Activated naive CD4-positive, alpha-beta T cell (primary cell): ENCODE measurements at regions not wholly inside any gene's neighbourhood (a gene's known extent, or its start where the extent isn't known, plus 50 kb on each side); places are given as distances from the start of the nearest gene placed in this dataset.

ENCODE experiments used
- DNase-seq, 4 experiments: peaks; one replicate each; lab custom pipeline; 2025; lab: John Stamatoyannopoulos, UW

DNA sequence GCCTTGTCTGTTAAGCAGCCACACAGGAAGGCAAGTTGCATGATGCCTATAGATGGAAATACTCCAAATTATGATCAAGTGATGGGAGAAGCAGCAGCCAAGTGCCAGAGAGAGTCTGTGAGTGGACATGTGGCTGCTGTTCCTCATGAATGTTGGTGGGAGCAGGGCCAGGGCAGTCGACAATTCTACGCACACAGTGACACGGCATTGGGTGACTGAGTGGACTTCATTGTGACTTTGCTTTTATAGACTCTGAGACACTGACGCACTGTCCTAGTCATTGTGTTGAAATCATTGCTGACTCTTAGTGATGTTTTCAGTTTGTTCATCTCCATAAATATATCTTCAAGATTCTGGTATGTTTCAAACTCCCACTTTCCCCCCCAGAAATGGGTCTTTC, 246.3 kb upstream of the SEMA6D start:
- DNase-seq, result no peak

DNA sequence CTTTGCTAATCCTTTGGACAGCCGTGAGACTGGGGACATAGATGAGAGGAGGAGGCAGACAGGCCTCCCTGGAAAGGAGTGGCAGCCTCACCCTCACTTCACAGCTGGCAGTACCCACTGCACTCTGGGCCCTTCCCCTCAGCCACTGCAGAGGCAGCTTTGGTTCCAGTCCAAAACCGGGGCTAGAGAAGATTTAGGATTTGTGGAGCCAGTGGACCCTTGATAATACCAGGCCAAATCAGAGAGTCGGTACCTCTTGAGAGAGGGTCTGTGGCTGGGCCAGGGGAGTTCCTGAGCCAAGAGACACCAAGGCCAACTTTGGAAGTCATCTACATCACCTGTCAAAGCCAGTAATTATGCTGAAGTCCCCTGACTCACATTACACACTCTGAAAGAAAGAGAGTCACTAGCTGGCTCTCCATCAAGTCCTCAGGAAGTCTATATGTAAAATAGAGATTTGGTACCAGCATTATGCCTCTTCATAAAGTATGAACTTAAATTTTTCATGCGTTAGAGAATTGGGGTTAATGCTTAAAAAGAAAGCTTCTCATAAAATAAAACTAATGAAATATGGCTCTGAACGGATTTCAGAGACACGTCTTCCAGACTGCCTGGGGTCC, 244.1 kb upstream of the SEMA6D start:
- DNase-seq, result no peak

DNA sequence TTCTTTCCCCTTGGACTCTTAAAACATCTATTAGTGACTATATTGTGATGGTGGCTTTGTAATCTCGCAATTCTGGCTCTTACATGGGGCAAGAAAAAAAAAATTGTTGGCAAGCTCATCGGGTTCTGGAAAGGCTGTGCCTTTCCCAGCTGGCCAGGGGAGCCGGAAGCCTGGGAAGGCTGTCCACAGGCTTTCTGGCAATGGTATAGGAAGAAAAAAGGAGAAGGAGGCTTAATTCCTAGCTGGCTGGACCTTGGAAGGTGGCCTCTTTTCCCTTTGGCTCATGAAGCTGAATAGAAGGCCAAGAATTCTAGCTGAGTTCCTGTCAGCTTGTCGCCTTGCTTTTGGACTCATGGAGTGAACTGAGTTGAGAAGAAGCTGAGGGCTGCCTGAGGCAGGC, 243.5 kb upstream of the SEMA6D start:
- DNase-seq, result no peak

DNA sequence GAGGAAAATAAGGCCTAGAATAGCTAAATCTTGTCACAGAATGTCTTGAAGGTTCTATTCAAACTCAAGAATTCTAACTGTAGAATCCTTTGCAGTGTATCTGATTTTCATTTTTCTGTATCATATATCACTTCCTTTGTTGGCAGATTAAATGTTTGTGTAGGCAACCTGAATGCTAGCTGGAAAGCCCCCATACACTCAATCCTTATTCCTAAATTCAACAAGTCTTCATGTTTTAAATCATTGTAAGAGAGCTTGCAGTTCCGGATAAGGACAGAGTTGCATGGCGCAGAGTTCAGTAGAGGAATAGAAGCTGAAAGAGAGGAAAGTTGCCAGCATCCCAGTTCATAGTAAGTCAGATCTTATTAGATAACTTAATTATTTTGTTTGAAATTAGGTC, 242.0 kb upstream of the SEMA6D start:
- DNase-seq, result no peak

DNA sequence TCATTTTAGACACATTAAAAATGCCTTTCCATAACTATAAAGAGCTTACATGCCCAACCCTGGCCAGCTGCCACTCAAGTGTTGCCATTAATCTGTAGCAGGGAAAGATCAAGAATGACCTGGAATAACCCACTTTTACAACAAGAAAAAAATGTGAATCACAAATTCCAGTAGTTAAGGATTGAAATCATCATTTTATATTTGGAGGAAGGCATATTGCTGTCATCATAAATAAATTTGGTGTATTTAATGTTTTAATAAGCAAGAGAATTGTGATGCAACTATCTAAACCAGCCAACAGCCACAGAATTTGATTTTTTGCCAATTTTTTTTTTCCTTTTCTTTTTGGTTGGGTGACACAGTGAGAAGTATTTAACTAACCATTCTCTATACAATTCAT, 240.0 kb upstream of the SEMA6D start:
- DNase-seq, result no peak

DNA sequence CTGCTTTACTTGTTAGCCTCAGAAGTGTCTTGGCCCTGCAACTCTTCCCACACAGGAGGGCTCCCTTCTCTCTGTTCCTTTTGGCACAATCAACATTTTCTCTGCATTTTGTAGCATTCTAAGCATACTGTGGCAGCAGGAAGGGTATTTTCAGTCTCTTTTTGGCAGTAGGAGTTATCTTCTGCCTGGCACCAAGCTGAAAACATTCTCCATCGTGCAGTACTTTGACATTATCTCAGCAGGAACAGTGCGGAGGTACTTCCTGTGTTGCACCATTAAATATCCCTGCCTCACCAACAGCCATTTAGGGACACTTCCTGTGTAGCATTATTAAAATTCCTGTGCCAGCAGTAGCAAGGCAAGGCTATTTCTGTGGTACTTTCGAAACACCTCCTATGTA, 233.2 kb upstream of the SEMA6D start:
- DNase-seq, result no peak

DNA sequence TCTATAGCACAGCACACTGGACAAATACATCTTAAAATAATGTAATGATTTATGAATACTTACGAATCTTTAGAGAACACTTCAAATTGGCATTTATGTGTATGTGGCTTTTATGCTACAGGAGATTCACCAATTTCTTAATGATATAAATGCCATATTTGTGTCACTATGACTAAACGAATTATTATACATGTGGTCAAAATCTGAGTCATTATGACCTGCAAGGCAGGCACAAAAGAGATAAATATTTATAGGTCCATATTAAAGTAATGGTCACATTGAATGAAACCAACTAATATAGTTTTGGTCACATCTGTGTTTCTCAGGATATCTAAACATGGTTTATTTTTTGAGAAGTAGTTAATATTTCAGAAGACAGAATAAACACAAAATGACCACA, 232.3 kb upstream of the SEMA6D start:
- DNase-seq, result no peak

DNA sequence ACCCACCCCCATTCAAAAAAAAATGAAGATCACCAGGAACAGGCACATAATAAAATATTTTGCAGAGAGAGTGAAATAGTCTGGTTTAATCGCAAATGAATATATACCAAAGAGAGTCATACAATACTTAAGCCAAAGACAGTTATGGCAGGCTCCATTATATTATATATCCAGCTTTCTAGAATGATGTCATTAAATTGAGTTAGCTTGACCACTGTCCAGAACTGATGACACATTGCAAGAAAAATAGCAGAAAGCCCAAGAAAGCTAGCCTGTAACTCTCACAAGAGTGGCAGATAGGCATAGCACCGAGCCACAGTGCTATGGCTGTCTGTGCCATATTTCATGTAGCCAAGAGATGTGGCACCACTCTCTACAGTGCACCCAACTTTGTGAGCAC, 231.9 kb upstream of the SEMA6D start:
- DNase-seq, result no peak

DNA sequence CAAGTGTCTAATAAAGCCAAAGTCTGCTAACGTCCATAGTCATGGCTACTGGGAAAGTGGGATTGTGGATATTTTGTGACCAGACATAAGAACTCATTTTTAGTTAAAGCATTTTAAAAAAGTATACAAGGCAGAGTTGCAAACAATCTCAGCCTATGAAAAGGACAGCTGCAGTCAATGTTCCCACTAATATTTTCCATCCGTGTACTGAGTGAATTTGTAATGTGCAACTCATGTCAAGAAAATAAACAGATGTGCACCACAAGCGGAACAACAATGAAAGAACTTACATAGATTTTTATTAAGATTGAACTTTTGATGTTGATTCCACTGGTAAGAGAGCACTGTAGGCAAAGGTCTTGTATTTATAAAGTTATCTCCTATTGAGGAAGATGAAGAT, 231.3 kb upstream of the SEMA6D start:
- no peak for DNase-seq

DNA sequence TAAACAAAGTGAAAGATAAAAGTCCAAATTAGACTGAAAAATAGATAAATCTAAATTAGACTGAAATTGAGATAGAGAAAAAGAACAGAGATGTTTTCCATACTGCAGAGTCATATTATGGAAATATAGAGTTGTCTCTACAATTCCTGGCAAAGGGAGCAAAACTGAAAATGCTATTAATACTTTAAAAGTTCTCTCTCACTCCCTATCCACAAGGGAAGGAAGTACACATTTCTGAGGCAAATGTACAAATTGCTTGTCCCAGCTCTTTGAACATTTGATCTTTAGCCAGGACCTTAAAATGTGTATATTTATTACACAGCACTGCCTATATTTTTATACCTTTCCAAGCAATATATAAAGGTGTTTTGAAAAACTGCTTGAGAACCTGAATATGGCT, 225.1 kb upstream of the SEMA6D start:
- no peak for DNase-seq

DNA sequence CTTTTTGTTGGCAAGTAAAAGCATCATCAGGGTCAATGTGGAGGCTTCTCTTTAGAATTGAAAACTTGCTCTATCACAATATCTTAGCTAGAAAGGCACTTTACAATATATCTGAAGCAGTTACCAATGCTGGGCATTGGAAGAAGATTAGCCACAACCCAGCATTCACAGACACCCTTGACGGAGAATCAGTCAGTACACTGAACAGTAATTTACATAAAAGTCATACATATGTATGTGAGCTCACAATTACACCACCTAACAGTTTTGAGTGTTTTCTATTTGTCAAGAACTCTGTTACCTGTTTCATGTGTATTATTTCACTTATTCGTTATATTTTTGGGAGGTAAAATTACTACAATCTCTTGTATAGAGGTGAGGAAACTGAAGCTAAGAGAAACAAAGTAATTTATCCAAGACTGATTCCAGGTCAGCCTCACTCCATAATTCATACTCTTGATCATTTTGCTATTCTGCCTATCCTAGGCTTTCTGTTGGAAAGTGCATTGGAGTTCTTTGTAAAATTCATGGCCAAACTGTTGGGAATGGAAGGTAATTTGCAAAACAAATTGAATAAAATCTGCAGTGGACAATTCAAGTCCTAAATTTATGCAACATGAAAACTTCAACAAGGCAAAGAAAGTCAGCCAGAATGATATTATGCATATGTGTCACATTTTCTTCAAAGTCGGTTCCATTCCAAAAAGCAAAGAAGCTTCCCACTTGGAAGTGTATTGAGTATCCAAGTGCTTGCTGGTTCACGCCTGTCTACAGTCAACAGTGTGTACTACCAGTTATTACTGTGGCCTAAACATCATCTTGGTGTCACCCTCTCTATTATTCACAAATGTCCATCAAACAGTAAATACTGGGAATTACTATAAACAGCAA, 223.7 kb upstream of the SEMA6D start:
- DNase-seq, result no peak

DNA sequence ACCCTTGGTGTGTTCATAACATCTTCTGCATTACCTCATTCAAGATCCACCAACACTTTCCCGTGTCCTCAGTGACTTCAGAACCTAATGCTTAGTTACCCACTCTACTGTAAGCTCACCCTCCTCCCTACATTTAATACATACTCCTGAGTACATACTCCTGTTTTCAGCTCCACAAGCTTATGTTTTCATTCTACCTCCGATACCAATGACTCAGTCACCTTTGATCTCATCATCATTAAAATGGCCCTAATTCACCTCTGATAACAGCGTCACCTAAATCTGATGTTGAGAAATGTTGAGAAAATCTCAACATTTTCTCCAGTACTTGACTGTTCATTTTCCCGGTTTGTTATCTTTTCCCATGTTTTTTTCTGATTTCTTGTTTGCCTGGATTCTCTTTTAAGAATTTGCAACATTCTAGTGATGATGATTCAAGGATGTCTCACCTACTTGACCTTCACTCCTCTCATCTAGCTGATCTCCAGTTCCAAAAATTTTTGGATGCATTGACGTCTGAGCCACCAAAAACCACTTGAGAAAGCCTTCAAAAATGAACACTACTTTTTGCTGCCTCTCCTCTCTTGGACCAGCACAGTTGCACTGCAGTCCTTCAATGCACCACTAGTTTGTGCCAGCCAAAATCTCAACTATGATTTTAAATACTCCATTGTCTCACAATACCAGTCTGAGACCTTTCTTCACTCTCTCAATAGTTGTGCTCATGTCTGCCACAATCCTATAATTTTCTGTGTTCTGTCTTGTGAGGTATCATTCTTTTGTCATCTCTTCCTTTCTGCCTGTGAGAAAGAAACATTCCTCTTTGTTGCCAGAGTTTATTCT, 220.7 kb upstream of the SEMA6D start:
- no peak for DNase-seq

DNA sequence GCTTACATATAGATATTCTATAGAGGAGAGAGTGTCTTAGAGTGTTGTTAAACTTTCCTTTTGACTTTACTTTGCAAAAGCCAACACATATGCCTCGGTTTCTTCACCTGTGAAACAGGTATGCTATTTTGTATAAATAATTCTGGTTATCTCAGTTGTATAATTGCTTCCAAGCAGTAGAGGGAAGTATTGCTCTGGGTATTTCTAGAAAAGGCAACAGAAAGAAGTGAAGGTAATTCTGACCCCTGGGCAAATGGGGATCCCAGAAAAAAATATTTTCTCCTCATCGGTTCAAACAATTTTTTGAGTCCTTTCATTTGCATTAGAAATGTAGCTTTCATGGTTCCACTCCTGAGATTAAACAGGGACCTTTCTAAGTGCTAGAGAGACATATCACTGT, 216.5 kb upstream of the SEMA6D start:
- DNase-seq, result no peak

DNA sequence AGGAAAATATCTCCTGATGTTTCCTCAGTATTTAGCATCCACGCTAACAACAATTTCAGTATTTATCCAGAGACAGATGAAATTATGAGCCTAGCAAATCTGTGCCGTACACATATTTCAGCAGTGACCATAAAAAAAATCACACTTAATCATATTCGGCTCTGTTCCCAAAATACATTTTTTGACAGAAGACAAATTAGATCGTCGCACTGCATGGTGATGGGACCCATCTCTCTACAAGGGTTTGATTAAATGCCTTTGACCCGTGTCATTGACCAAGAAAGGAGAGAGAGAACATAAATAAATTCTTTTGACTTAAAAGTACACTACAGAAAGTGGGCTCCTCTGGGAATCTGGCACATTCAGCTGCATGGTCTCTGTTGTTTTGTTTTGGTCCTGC, 215.3 kb upstream of the SEMA6D start:
- no peak for DNase-seq

DNA sequence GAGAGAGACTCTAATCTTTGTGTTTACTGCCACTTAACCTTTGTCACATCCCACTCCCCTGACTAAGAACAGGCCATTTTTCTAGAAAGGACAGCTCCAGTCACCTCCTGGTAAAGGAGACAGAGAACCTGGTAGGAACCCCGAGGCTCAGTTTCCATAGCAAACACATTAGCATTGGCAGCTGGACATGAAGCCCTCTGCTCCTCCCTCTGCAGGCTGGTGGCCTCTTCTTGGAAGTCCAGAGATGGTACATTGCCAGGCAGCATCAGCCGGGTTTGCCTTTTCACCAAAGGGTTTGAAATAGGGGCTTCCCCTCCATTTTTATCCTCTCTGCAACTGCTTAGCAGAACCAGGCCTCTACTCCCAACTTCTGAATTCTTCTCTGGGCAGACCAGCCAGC, 213.4 kb upstream of the SEMA6D start:
- DNase-seq, result no peak

DNA sequence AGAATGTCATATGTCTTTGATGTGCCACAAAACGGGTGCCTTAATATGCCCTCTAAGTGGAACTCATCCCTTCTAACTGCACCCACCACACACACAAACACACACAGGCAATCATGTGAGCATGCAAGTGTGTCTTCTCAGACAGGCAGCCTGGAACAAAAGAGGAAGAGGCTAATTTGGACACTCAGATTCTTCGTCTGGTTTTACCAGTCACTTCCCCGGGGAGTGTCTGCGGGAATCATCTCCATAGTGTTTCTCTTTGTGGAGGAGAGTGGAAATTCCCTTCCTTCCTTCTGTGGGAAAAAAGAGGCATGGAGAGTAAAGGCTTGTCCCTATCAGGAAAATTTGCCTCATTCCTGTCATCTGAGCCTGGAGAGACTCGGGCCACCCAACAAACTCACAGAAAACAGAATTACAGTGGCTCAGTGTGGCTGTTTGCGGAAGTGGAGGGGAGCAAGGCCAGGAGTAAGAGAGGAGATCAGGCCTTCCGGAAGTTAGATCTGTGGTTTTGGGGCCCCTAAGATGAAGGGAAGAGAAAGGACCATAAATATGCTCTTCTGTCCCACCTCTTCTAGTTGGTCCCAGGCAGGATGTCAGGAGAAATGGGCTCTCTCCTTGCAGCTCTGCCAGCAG, 212.6 kb upstream of the SEMA6D start:
- DNase-seq, result no peak

DNA sequence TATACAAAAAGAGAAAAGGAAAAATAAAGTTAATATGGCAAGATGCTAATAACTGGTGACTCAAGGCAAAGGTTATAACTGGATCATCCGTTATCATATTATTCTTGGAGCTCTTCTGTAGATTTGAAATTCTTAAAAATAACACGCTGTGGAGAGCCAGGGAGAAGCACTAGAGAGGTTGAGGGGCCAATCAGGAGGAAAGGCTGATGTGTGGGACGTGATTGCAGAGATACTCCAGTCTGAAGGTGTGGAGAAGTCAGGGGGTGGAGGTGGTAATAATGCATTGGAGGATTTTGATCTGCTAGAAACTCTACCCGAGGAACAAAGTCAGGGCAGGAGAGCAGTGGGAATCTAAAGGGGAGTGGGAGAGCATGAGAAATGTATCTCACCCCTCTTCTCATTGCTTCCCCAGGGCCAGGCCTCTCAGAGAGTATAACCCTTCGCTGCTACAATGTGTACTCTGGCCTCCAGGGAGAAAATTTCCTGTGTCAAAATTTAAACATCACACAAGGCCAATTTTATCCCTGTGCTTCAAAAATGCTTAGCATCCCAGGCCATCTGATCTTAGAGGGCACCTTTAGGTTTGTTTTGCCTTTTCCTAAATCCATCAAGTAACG, 211.5 kb upstream of the SEMA6D start:
- DNase-seq, result no peak

DNA sequence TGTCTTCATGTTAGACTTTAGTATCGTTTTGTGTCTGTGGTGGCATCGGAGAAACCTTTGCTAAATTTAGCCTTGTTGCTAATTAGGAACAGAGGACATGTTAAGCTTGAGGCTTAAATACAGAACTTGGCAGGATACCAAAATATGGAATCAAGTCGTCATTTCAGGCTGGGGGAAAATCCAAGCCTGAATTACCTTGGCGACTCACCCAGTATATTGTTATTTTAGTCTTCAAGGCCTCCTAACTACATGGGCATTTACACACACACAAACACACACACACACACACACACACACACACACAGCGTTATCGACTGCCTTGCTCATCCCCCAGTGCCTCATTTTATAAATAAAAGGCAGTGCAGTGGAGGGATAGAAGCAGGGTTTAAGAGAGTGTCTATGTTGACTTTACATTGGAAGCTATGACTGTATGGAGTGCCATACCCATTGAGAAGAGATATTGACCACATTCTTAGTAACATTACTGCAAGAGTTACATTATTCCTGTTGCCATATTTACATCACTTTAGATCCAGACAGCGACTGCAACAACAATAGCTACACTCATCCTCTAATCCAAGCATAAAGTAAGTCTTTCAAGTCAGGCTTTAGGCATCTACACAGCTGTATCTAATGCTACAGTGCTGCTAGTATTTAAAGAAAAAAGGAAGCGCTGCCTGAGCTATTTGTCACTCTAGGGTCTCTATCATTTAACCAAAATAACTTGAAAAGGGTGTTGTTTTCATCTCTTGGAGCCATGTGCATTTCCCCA, 210.8 kb upstream of the SEMA6D start:
- DNase-seq, result no peak

DNA sequence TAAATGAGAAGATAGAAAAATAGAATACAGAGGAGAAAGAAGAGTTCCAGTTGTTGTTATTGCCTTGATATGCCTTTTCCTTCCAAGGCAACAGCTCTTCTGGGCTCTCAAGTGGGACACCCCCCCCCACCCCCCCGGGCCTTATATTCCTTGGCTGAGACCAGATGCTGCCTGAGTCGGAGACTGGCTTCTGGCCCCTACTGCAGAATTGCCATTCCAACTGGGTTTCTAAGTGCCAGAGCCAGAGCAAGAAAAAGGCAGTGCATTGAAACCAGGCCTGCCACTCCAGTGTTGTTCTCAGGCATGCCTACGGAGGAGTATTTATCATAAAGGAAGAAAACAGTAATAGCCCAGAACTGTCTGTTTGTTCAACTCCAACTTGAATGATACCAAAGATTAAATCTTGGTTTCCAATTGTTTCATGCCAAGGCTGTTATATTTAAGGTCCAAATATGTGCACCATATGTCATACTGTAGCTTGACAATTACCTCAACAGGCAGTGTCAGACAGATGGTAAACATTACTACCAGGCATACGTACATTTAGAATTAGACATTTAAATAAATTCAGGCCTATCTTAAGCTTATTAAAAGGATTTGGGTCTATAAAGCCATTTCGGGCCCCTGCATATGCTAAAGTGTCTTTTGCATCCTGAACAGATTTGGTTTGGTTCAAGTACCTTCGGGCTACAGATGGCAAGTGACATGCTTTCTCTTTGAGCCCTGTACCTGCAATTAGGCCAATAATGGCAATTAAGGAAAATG, 209.9 kb upstream of the SEMA6D start:
- no peak for DNase-seq

DNA sequence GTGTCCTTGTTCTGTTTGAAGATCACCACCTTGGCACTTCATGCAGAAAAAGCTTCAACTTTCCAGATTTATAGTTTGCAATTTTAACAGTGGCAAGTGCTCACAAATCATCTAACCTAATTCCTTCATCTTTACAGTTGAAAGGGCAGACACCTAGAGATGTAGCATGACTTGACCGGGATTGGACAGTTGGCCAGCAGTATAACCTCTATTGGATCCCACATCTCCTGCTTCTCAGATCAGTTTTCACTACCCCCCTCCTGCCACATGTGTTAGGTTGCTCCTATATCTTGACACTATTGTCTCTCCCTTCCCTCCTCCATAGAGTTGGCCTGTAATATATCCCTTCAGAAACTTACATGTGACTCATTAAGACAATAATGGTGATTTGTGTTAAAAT, 206.0 kb upstream of the SEMA6D start:
- no peak for DNase-seq
